Kidney tubule cell (primary cell): ENCODE measurements at regions not wholly inside any gene's neighbourhood (a gene's known extent, or its start where the extent isn't known, plus 50 kb on each side); places are given as distances from the start of the nearest gene placed in this dataset.

ENCODE experiments used
- DNase-seq: peaks from one replicate; pipeline ENCODE4 v3.0.0-alpha.2; 2018; ENCODE audit warnings: low spot score

- DNase-seq: no peak
Measured at GRCh38 chr9:89554307-89555035, 50.3 kb upstream of the GADD45G start.

GRCh38 chr9:89553451-89554010 is 51.3 kb upstream of the GADD45G start:
- DNase-seq: peak; percentile 56

- peak; percentile 62 for DNase-seq
Measured at GRCh38 chr9:89550346-89550927, 52.5 kb upstream of the SEMA4D start.

- peak; percentile 72 for DNase-seq
Measured at GRCh38 chr9:89549031-89549644, 51.2 kb upstream of the SEMA4D start.

- peak; percentile 36 for DNase-seq
Measured at GRCh38 chr9:89548071-89548638, 50.2 kb upstream of the SEMA4D start.
